Right lobe of liver (tissue), 4 donors: ENCODE measurements at regions not wholly inside any gene's neighbourhood (a gene's known extent, or its start where the extent isn't known, plus 50 kb on each side); places are given as distances from the start of the nearest gene placed in this dataset.

Source experiments
- CTCF ChIP-seq, 4 donors: fragments of 200-600 bp in 3 of 4; fragments of 450-650 bp in 1 of 4; IDR thresholded peaks; one replicate each; pipeline versions ENCODE4 v1.5.1 to v1.8.0; 2016 to 2022; ENCODE audit warnings: antibody characterized with exemption in 4 of 4, mild to moderate bottlenecking in 2 of 4
- POLR2A ChIP-seq: fragments of 450-650 bp; IDR thresholded peaks from one replicate; pipeline ENCODE4 v1.6.1; 2017; ENCODE audit warnings: antibody characterized with exemption, mild to moderate bottlenecking
- donor health status: DM: no; HTN: no; CAD: no.
- donor health status: DM: no; HTN: no; CAD: no.
- donor health status: DM: no; HTN: yes; CAD: no.

DNA sequence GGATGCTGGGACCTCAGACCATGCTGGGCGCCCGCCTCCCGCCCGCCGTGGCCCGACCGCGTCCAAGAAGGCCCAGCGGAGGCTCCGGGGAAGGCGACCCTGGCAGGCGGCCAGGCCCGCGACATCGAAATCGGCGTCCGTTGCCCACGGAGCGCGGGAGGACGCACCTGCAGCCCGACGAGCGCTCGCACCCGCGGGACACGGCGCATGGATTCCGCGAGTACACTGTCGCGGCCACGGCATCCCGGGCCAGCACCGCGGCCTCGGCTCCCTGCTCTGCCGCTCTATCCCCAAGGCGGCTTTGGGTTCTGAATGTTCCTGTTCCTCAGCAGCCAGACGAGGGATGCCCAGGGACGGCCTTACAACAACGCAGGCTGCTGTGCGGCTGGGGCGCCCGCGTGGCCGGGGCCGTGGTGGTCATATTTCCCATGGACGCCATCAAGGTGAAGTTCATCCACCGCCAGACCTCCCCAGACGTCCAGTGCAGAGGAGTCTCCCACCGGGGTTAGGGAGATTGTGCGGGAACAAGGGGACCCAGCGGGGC lies 67.5 kb upstream of the ZNF722 start:
- TF ChIP-seq CTCF (IDR thresholded peaks at IDR 0.05) (no peak), POLR2A (no peak)
